ENCODE measurements at regions not wholly inside any gene's neighbourhood (a gene's known extent, or its start where the extent isn't known, plus 50 kb on each side); places are given as distances from the start of the nearest gene placed in this dataset.

DNA sequence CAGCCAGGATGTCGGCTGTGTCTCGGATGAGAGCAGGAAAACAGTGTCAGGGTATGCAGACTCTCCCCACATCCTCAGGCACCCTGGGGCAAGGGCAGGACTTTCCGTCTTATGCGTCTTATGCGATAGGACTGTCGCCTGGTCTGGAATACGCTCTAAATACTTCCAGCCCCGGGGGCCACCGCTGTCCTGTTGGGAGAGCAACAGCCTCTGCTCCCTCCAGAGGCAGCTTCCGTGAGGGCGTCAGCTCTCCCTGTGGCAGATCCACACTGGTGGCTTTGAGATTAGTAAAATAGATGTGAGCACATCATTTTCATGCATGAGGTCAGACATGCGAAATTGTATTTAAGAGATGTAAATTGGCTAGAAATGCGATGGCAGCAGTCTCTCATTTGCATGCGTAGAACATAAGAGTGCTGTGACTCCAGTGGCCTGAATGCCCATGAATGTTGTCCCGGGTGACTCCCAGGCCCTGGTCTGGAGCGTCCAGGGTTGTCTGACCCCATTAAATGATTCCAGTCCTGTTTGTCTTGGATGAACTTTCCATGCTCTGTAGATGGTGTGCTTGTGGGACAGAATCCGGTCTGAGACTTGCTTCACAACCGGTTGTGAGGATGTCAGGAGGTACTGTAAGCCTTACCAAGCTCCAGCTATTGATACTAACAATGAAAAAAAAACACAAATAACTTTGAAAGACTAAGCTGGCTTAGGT lies 228.2 kb downstream of the SYK start:
- Histone ChIP-seq H3K4me1 (ENCODE audit: insufficient read depth, low read length) (no peaks in the 10 kb centered on the region), H3K9me3 (ENCODE audit: low read depth, low read length) (no peaks in the 10 kb centered on the region), H3K79me2 (ENCODE audit: insufficient read depth, low read length) (no peaks in the 10 kb centered on the region), H3K27ac (ENCODE audit: low read depth, low read length) (no peak overlapping the region), H3K4me3 (ENCODE audit: insufficient read depth, low read length) (no peak overlapping the region), H4K20me1 (ENCODE audit: insufficient read depth, low read length) (no peaks in the 10 kb centered on the region), H3K36me3 (ENCODE audit: insufficient read depth, low read length) (no peaks in the 10 kb centered on the region), H2AFZ (ENCODE audit: low read length) (no peak overlapping the region), H3K4me2 (ENCODE audit: insufficient read depth, low read length) (no peak overlapping the region), H3K27me3 (ENCODE audit: insufficient read depth, low read length) (no peaks in the 10 kb centered on the region)
- TF ChIP-seq, protein P1, sequence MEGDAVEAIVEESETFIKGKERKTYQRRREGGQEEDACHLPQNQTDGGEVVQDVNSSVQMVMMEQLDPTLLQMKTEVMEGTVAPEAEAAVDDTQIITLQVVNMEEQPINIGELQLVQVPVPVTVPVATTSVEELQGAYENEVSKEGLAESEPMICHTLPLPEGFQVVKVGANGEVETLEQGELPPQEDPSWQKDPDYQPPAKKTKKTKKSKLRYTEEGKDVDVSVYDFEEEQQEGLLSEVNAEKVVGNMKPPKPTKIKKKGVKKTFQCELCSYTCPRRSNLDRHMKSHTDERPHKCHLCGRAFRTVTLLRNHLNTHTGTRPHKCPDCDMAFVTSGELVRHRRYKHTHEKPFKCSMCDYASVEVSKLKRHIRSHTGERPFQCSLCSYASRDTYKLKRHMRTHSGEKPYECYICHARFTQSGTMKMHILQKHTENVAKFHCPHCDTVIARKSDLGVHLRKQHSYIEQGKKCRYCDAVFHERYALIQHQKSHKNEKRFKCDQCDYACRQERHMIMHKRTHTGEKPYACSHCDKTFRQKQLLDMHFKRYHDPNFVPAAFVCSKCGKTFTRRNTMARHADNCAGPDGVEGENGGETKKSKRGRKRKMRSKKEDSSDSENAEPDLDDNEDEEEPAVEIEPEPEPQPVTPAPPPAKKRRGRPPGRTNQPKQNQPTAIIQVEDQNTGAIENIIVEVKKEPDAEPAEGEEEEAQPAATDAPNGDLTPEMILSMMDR (IDR thresholded peaks at IDR 0.05; ENCODE audit: extremely low read depth, low read depth, low read length): no peak
- no peak for DNase-seq (ENCODE audit: insufficient read length, low spot score, missing footprints)

GRCh38 chr9:91032121-91032531 lies 230.5 kb downstream of the SYK start:
- TF ChIP-seq, protein P1 (IDR thresholded peaks at IDR 0.05; ENCODE audit: extremely low read depth, low read depth, low read length): no peak
- no peak overlapping the region for H3K4me3 ChIP-seq (ENCODE audit: insufficient read depth, low read length)
- no peaks in the 10 kb centered on the region for H3K9me3 ChIP-seq (ENCODE audit: low read depth, low read length)
- H3K4me1 ChIP-seq (ENCODE audit: insufficient read depth, low read length): peaks cover 3% of the 10 kb centered on the region
- H2AFZ ChIP-seq (ENCODE audit: low read length): no peak overlapping the region
- no peak for DNase-seq (ENCODE audit: insufficient read length, low spot score, missing footprints)
- no peak overlapping the region for H3K4me2 ChIP-seq (ENCODE audit: insufficient read depth, low read length)
- no peaks in the 10 kb centered on the region for H4K20me1 ChIP-seq (ENCODE audit: insufficient read depth, low read length)
- no peaks in the 10 kb centered on the region for H3K36me3 ChIP-seq (ENCODE audit: insufficient read depth, low read length)
- H3K27ac ChIP-seq (ENCODE audit: low read depth, low read length): no peak overlapping the region
- H3K79me2 ChIP-seq (ENCODE audit: insufficient read depth, low read length): no peaks in the 10 kb centered on the region
- H3K27me3 ChIP-seq (ENCODE audit: insufficient read depth, low read length): no peaks in the 10 kb centered on the region

DNA sequence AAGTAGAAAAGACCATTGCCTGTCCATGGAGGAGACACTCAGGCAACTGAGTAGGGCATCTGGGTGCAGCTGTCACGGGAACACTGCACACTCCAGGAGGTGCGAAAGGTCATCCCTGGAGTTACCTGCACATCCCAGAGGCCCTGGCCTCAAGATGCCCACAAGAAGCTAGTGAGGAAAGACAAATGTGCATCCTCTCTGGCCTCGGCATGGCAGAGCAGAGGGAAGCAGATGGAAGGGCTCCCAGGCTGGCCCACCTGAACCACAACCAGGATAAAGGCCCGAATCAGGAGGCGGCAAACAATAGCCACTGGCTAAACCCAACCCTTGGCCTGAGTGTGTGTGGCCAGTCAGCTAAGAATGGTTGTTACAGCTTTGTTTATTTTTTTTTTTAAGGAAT lies 231.7 kb downstream of the SYK start:
- peaks cover 14% of the 10 kb centered on the region for H3K4me1 ChIP-seq (ENCODE audit: insufficient read depth, low read length)
- no peak for DNase-seq (ENCODE audit: insufficient read length, low spot score, missing footprints)
- no peaks in the 10 kb centered on the region for H3K27me3 ChIP-seq (ENCODE audit: insufficient read depth, low read length)
- TF ChIP-seq, protein P1 (IDR thresholded peaks at IDR 0.05; ENCODE audit: extremely low read depth, low read depth, low read length): no peak
- no peaks in the 10 kb centered on the region for H3K79me2 ChIP-seq (ENCODE audit: insufficient read depth, low read length)
- no peak overlapping the region for H3K27ac ChIP-seq (ENCODE audit: low read depth, low read length)
- H2AFZ ChIP-seq (ENCODE audit: low read length): no peak overlapping the region
- no peak overlapping the region for H3K4me3 ChIP-seq (ENCODE audit: insufficient read depth, low read length)
- no peaks in the 10 kb centered on the region for H4K20me1 ChIP-seq (ENCODE audit: insufficient read depth, low read length)
- H3K9me3 ChIP-seq (ENCODE audit: low read depth, low read length): no peaks in the 10 kb centered on the region
- no peak overlapping the region for H3K4me2 ChIP-seq (ENCODE audit: insufficient read depth, low read length)
- no peaks in the 10 kb centered on the region for H3K36me3 ChIP-seq (ENCODE audit: insufficient read depth, low read length)

GRCh38 chr9:91033797-91034196 lies 232.2 kb downstream of the SYK start:
- Histone ChIP-seq H4K20me1 (ENCODE audit: insufficient read depth, low read length) (no peaks in the 10 kb centered on the region), H3K4me1 (ENCODE audit: insufficient read depth, low read length) (peaks cover 18% of the 10 kb centered on the region), H3K36me3 (ENCODE audit: insufficient read depth, low read length) (no peaks in the 10 kb centered on the region), H3K4me2 (ENCODE audit: insufficient read depth, low read length) (no peak overlapping the region), H3K9me3 (ENCODE audit: low read depth, low read length) (no peaks in the 10 kb centered on the region), H3K27me3 (ENCODE audit: insufficient read depth, low read length) (no peaks in the 10 kb centered on the region), H3K4me3 (ENCODE audit: insufficient read depth, low read length) (no peak overlapping the region), H3K79me2 (ENCODE audit: insufficient read depth, low read length) (no peaks in the 10 kb centered on the region), H3K27ac (ENCODE audit: low read depth, low read length) (no peak overlapping the region), H2AFZ (ENCODE audit: low read length) (no peak overlapping the region)
- TF ChIP-seq, protein P1 (IDR thresholded peaks at IDR 0.05; ENCODE audit: extremely low read depth, low read depth, low read length): peak; percentile 41
- no peak for DNase-seq (ENCODE audit: insufficient read length, low spot score, missing footprints)

Measured in osteoblast (primary cell).